IMR-90 (cell line): ENCODE measurements at regions not wholly inside any gene's neighbourhood (a gene's known extent, or its start where the extent isn't known, plus 50 kb on each side); places are given as distances from the start of the nearest gene placed in this dataset.

Experiments
- ATAC-seq: fragments of 200-7000 bp; cut with Tn5 transposase; 2 replicates; pipeline ENCODE4 v1.9.1; 2020; ENCODE audit warnings: low read depth, mild to moderate bottlenecking, moderate library complexity
- BruUV-seq: library from RNA; stranded (reverse); fragments of 400-500 nt; replicated peaks from 2 replicates; lab custom pipeline; 2021; lab: Mats Ljungman, UMichigan
- CTCF ChIA-PET: fragments of 300-600 bp; formaldehyde crosslinking; extraction: SDS; loops from one replicate; lab custom pipeline; 2021; ENCODE audit warnings: antibody characterized with exemption; lab: Yijun Ruan, JAX
- POLR2A ChIA-PET: fragments of 300-600 bp; sonication (Branson Sonifier 250); formaldehyde crosslinking; loops from one replicate; lab custom pipeline; 2022; ENCODE audit warnings: antibody characterized with exemption; ENCODE audit not compliant: unreplicated experiment; lab: Charles Lee
- DNase-seq: peaks from one replicate; pipeline ENCODE4 v3.0.0; 2013
- H2AFZ ChIP-seq: replicated peaks from 2 replicates; pipeline ENCODE3; 2013; ENCODE audit warnings: low read length, mild to moderate bottlenecking; ENCODE audit not compliant: poor library complexity
- H2AK5ac ChIP-seq: 2 replicates; pipeline ENCODE4 v1.6.1; 2013; ENCODE audit warnings: low read depth, low read length, inconsistent platforms
- H2AK9ac ChIP-seq: replicated peaks from 2 replicates; pipeline ENCODE3; 2013; ENCODE audit warnings: mild to moderate bottlenecking, low read depth, low read length, moderate library complexity; ENCODE audit not compliant: poor library complexity
- H2BK120ac ChIP-seq: 2 replicates; pipeline ENCODE4 v1.6.1; 2013; ENCODE audit warnings: low read depth, low read length, inconsistent platforms
- H2BK15ac ChIP-seq: 3 replicates; pipeline ENCODE4 v1.6.1; 2013; ENCODE audit warnings: low read depth, low read length, inconsistent platforms
- H2BK20ac ChIP-seq: 2 replicates; pipeline ENCODE4 v1.6.1; 2013; ENCODE audit warnings: low read depth, mild to moderate bottlenecking, inconsistent platforms, low read length, moderate library complexity
- H2BK5ac ChIP-seq: 2 replicates; pipeline ENCODE4 v1.6.1; 2013; ENCODE audit warnings: mild to moderate bottlenecking, low read depth, low read length, inconsistent platforms; ENCODE audit not compliant: poor library complexity, severe bottlenecking
- H3K14ac ChIP-seq: replicated peaks from 2 replicates; pipeline ENCODE4 v1.6.1; 2013; ENCODE audit warnings: low read depth, low read length, inconsistent platforms
- H3K18ac ChIP-seq: 2 replicates; pipeline ENCODE4 v1.6.1; 2013; ENCODE audit warnings: low read depth, low read length, control low read depth
- H3K23ac ChIP-seq: 2 replicates; pipeline ENCODE4 v1.6.1; 2013; ENCODE audit warnings: low read depth, low read length, inconsistent platforms
- H3K27ac ChIP-seq: 2 replicates; pipeline ENCODE4 v1.5.1; 2013; ENCODE audit warnings: mild to moderate bottlenecking, control low read depth, low read length; ENCODE audit not compliant: insufficient read depth
- H3K27me3 ChIP-seq: 2 replicates; pipeline ENCODE4 v1.6.1; 2013; ENCODE audit warnings: low read length; ENCODE audit not compliant: control insufficient read depth, insufficient read depth
- H3K36me3 ChIP-seq: 2 replicates; pipeline ENCODE4 v1.6.1; 2013; ENCODE audit warnings: low read length, mixed read lengths; ENCODE audit not compliant: control insufficient read depth, insufficient read depth
- H3K4ac ChIP-seq: 2 replicates; pipeline ENCODE4 v1.6.1; 2013; ENCODE audit warnings: low read depth, low read length, inconsistent platforms
- H3K4me1 ChIP-seq: 2 replicates; pipeline ENCODE4 v1.6.1; 2013; ENCODE audit warnings: low read length, mixed read lengths; ENCODE audit not compliant: control insufficient read depth, insufficient read depth
- H3K4me2 ChIP-seq: 2 replicates; pipeline ENCODE4 v1.6.1; 2013; ENCODE audit warnings: low read depth, mild to moderate bottlenecking, control low read depth, low read length, moderate library complexity
- H3K4me3 ChIP-seq: 2 replicates; pipeline ENCODE4 v1.5.1; 2013; ENCODE audit warnings: low read depth, mild to moderate bottlenecking, control low read depth, low read length, moderate library complexity; ENCODE audit not compliant: insufficient read depth
- H3K56ac ChIP-seq: 2 replicates; pipeline ENCODE4 v1.6.1; 2013; ENCODE audit warnings: low read length, inconsistent platforms; ENCODE audit not compliant: insufficient read depth; ENCODE audit errors: extremely low read depth
- H3K79me1 ChIP-seq, 2 experiments: 2 replicates each; pipeline ENCODE4 v1.6.1; 2013; ENCODE audit warnings: low read length in 2 of 2, inconsistent platforms in 1 of 2, low read depth in 1 of 2
- H3K9ac ChIP-seq: 2 replicates; pipeline ENCODE4 v1.6.1; 2013; ENCODE audit warnings: low read depth, low read length, control low read depth
- H3K9me1 ChIP-seq: 2 replicates; pipeline ENCODE4 v1.6.1; 2013; ENCODE audit warnings: low read length, inconsistent platforms; ENCODE audit not compliant: insufficient read depth
- H3K9me3 ChIP-seq: 2 replicates; pipeline ENCODE4 v1.6.1; 2013; ENCODE audit warnings: low read length; ENCODE audit not compliant: control insufficient read depth, insufficient read depth
- H4K20me1 ChIP-seq: 2 replicates; pipeline ENCODE4 v1.6.1; 2013; ENCODE audit warnings: low read length, inconsistent platforms; ENCODE audit not compliant: insufficient read depth
- H4K5ac ChIP-seq: 2 replicates; pipeline ENCODE4 v1.6.1; 2013; ENCODE audit warnings: mild to moderate bottlenecking, low read depth, low read length, control low read depth
- H4K8ac ChIP-seq, 2 experiments: 2 replicates each; pipeline ENCODE4 v1.6.1; 2013; ENCODE audit warnings: low read depth in 2 of 2, low read length in 2 of 2, control low read depth in 1 of 2, inconsistent platforms in 1 of 2
- H4K91ac ChIP-seq: 2 replicates; pipeline ENCODE4 v1.6.1; 2013; ENCODE audit warnings: low read depth, low read length, inconsistent platforms; ENCODE audit not compliant: insufficient read depth
- MXI1 ChIP-seq: IDR thresholded peaks from 2 replicates; pipeline ENCODE4 v1.6.1; 2012; ENCODE audit warnings: low read depth, mild to moderate bottlenecking, low read length, moderate library complexity, borderline replicate concordance
- RCOR1 ChIP-seq: IDR thresholded peaks from 2 replicates; pipeline ENCODE4 v1.6.1; 2012; ENCODE audit warnings: mild to moderate bottlenecking, low read length, improper control_type of control experiment; ENCODE audit not compliant: insufficient replicate concordance
- SMC3 ChIP-seq: fragments of 150-350 bp; IDR thresholded peaks from 2 replicates; pipeline ENCODE4 v1.6.1; 2016; ENCODE audit warnings: low read depth, mild to moderate bottlenecking, antibody characterized with exemption, low read length, moderate library complexity
- dilution Hi-C: fragments of 300-500 bp; cut with HindIII; formaldehyde crosslinking; loops from one replicate; pipeline ENCODE4 v1.14.3; 2018; ENCODE audit warnings: low sequenced_read_pairs; ENCODE audit not compliant: unreplicated experiment
- in situ Hi-C: fragments of 300-500 bp; cut with MboI; formaldehyde crosslinking; loops from 3 replicates; pipeline ENCODE4 v1.14.3; 2019; ENCODE audit warnings: low sequenced_read_pairs, inconsistent platforms, mixed read lengths
- intact Hi-C: fragments of 100-400 bp; cut with micrococcal nuclease; formaldehyde crosslinking; loops from 2 replicates; pipeline ENCODE4 v1.10.0; 2022
- TF ChIP-seq, protein P1 (sequence below): conservative IDR thresholded peaks from 2 replicates; pipeline ENCODE4 v1.5.1; 2012; ENCODE audit warnings: mild to moderate bottlenecking, low read depth, low read length, improper control_type of control experiment

DNA sequence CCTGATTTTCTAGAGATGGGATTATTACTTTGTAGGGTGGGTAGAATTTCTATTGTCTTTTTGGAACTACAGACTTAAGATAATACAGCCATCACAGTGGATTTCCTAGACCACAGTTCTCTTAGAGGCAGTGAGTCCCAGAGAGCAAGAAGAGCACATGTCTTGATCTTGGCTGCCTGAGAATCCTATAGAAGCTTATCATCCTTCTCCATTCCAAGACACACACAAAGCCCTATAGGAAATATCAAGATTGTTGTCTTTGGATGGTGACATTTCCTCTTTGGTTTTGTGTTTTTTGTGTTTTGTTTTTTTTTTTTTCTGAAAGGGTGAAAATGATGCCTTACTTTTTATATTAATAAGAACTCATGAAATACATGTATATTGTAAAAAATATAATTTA is 143.1 kb downstream of the AHR start:
- ChIA-PET POLR2A (no interaction called here), CTCF (interaction anchor here (0.7 kb wide), 1 partner anchor 71 kb away, joined by 3 read pairs; no protein-coding TSS in a partner anchor)
- Histone ChIP-seq H2BK5ac (no peak overlapping the region), H3K36me3 (no peaks in the 10 kb centered on the region), H3K23ac (no peak overlapping the region), H3K18ac (no peak overlapping the region), H3K4me2 (no peak overlapping the region), H3K9me1 (no peaks in the 10 kb centered on the region), H3K56ac (no peak overlapping the region), H3K4ac (no peak overlapping the region), H2AFZ (no peak overlapping the region), H3K14ac (no peak overlapping the region), H2AK5ac (no peak overlapping the region), H3K9ac (no peak overlapping the region), H3K4me1 (no peaks in the 10 kb centered on the region; the same call in 1 of the 2 replicates), H3K4me3 (no peak overlapping the region), H3K27me3 (no peaks in the 10 kb centered on the region), H3K79me1 (no peaks in the 10 kb centered on the region), H2BK20ac (no peak overlapping the region), H3K9me3 (no peaks in the 10 kb centered on the region), H2BK15ac (no peak overlapping the region), H4K20me1 (no peaks in the 10 kb centered on the region), H2BK120ac (no peak overlapping the region), H4K8ac (no peak overlapping the region), H4K5ac (no peak overlapping the region), H2AK9ac (no peak overlapping the region), H3K27ac (no peak overlapping the region), H4K91ac (no peak overlapping the region)
- in situ Hi-C loops (no loop called here), intact Hi-C loops (no loop called here), dilution Hi-C loops (no loop called here)
- ATAC-seq: no peak
- TF ChIP-seq RCOR1 (no peak), MXI1 (no peak), SMC3 (no peak)
- TF ChIP-seq, protein P1, sequence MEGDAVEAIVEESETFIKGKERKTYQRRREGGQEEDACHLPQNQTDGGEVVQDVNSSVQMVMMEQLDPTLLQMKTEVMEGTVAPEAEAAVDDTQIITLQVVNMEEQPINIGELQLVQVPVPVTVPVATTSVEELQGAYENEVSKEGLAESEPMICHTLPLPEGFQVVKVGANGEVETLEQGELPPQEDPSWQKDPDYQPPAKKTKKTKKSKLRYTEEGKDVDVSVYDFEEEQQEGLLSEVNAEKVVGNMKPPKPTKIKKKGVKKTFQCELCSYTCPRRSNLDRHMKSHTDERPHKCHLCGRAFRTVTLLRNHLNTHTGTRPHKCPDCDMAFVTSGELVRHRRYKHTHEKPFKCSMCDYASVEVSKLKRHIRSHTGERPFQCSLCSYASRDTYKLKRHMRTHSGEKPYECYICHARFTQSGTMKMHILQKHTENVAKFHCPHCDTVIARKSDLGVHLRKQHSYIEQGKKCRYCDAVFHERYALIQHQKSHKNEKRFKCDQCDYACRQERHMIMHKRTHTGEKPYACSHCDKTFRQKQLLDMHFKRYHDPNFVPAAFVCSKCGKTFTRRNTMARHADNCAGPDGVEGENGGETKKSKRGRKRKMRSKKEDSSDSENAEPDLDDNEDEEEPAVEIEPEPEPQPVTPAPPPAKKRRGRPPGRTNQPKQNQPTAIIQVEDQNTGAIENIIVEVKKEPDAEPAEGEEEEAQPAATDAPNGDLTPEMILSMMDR: no peak
- no peak for DNase-seq
- no TSS peak for BruUV-seq
